ENCODE measurements at regions not wholly inside any gene's neighbourhood (a gene's known extent, or its start where the extent isn't known, plus 50 kb on each side); places are given as distances from the start of the nearest gene placed in this dataset.

- no peak overlapping the region for H3K14ac ChIP-seq (ENCODE audit: insufficient read length)
- no peaks in the 10 kb centered on the region for H3K4me1 ChIP-seq (replicated peaks in 1 of 4; ENCODE audit: control insufficient read depth in 3 of 4, insufficient read depth in 4 of 4, low read length in 3 of 4)
- TF ChIP-seq SRF (IDR thresholded peaks at IDR 0.05; ENCODE audit: low read depth, low read length), result no peak
- TF ChIP-seq SAP30 (IDR thresholded peaks at IDR 0.05; ENCODE audit: insufficient read depth, insufficient replicate concordance, low read length), result no peak
- TF ChIP-seq CBX8 (IDR thresholded peaks at IDR 0.05; ENCODE audit: borderline replicate concordance, low read depth, low read length), result no peak
- no peak for TF ChIP-seq TCF12 (IDR thresholded peaks at IDR 0.05; ENCODE audit: low read depth, low read length)
- no peak for TF ChIP-seq TAF1 (IDR thresholded peaks at IDR 0.05; ENCODE audit: low read depth, low read length)
- TF ChIP-seq BRCA1 (IDR thresholded peaks at IDR 0.05; ENCODE audit: low read depth, low read length), result no peak
- no peak for TF ChIP-seq KDM4A (IDR thresholded peaks at IDR 0.05; ENCODE audit: low read depth, low read length, severe bottlenecking)
- TF ChIP-seq KDM1A (IDR thresholded peaks at IDR 0.05; ENCODE audit: borderline replicate concordance, low read length), result no peak
- TF ChIP-seq POLR2AphosphoS5 (IDR thresholded peaks at IDR 0.05; ENCODE audit: low read depth, low read length), result no peak
- TF ChIP-seq, protein P1, sequence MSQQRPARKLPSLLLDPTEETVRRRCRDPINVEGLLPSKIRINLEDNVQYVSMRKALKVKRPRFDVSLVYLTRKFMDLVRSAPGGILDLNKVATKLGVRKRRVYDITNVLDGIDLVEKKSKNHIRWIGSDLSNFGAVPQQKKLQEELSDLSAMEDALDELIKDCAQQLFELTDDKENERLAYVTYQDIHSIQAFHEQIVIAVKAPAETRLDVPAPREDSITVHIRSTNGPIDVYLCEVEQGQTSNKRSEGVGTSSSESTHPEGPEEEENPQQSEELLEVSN (IDR thresholded peaks at IDR 0.05), result no peak
- TF ChIP-seq CTBP2 (IDR thresholded peaks at IDR 0.05; ENCODE audit: borderline replicate concordance, insufficient read depth, insufficient read length, low read length), result no peak
- no peak for TF ChIP-seq BCL11A (IDR thresholded peaks at IDR 0.05; ENCODE audit: low read depth in 2 of 2, low read length in 2 of 2)
- TF ChIP-seq NRF1 (IDR thresholded peaks at IDR 0.05; ENCODE audit: low read depth, low read length), result no peak
- TF ChIP-seq TAF7 (optimal IDR thresholded peaks at IDR 0.05; ENCODE audit: borderline replicate concordance, low read depth, low read length), result no peak
Observed at GRCh38 chr2:10995366-10995970, 83.7 kb downstream of the KCNF1 start.

More at GRCh38 chr2:10995366-10995970, 83.7 kb downstream of the KCNF1 start:
- CTCF ChIA-PET (ENCODE audit: partially characterized antibody), result interaction anchor here (1.0 to 1.6 kb wide), 2 partner anchors 86 to 163 kb away, joined by 3 read pairs; no protein-coding TSS in a partner anchor
- H4K20me1 ChIP-seq (replicated peaks in 1 of 2; ENCODE audit: control insufficient read depth in 1 of 2, insufficient read depth in 2 of 2, low read length in 2 of 2), result no peaks in the 10 kb centered on the region
- no peak overlapping the region for H3K56ac ChIP-seq (replicated peaks; ENCODE audit: insufficient read length, low read depth, low read length)
- no peak overlapping the region for H2BK12ac ChIP-seq (ENCODE audit: low read depth, low read length)
- POLR2A ChIA-PET (ENCODE audit: partially characterized antibody), result no interaction called here
- H2BK120ac ChIP-seq (replicated peaks; ENCODE audit: low read depth, low read length), result no peak overlapping the region
- H4K5ac ChIP-seq (ENCODE audit: insufficient read length, low read depth, low read length), result no peak overlapping the region
- H3K23ac ChIP-seq (ENCODE audit: insufficient read length), result no peak overlapping the region
- H3K4me2 ChIP-seq (ENCODE audit: insufficient read depth in 1 of 2, low read depth in 2 of 2, low read length in 2 of 2), result no peak overlapping the region
- FAIRE-seq (no peak), DNase-seq (ENCODE audit: low read depth in 1 of 2, low spot score in 2 of 2) (no peak)
- H3K27ac ChIP-seq (ENCODE audit: low read depth, low read length), result no peak overlapping the region
- H3K27me3 ChIP-seq (replicated peaks in 1 of 4; ENCODE audit: control insufficient read depth in 3 of 4, extremely low read depth in 1 of 4, insufficient read depth in 3 of 4, low read length in 3 of 4), result no peaks in the 10 kb centered on the region
- H3K4me3 ChIP-seq (ENCODE audit: extremely low read depth in 1 of 4, insufficient read depth in 2 of 4, low read depth in 3 of 4, low read length in 4 of 4), result no peak overlapping the region
- 87% methylated on average over 13 of the region's 13 CpGs; no CpG with 5 or more reads in 1 of the 2 experiments for whole genome bisulfite sequencing, 2 experiments (ENCODE audit: extremely low coverage in 1 of 2, insufficient coverage in 1 of 2, insufficient read length in 1 of 2, insufficient replicate concordance in 2 of 2, low coverage in 1 of 2, low lambda C conversion rate in 2 of 2, missing lambda C conversion rate in 1 of 2)
- no peaks in the 10 kb centered on the region for H3K79me2 ChIP-seq (ENCODE audit: control insufficient read depth in 1 of 2, insufficient read depth in 2 of 2, low read length in 2 of 2)
- H3K18ac ChIP-seq (ENCODE audit: extremely low read depth, low read length), result no peak overlapping the region
- no peaks in the 10 kb centered on the region for H3K23me2 ChIP-seq (ENCODE audit: low read depth, low read length)
- H2AK5ac ChIP-seq (ENCODE audit: low read depth, low read length), result no peak overlapping the region
- H2BK5ac ChIP-seq (ENCODE audit: low read depth, low read length), result no peak overlapping the region
- no peak overlapping the region for H4K91ac ChIP-seq (replicated peaks; ENCODE audit: insufficient read length, low read length)
- H3K9ac ChIP-seq (replicated peaks in 1 of 4; ENCODE audit: extremely low read depth in 1 of 4, low read depth in 3 of 4, low read length in 3 of 4), result no peak overlapping the region
- no peaks in the 10 kb centered on the region for H3K79me1 ChIP-seq (ENCODE audit: low read depth, low read length)
- no peaks in the 10 kb centered on the region for H3K36me3 ChIP-seq (ENCODE audit: control insufficient read depth in 2 of 4, insufficient read depth in 4 of 4, low read length in 3 of 4)
- no peak overlapping the region for H2AFZ ChIP-seq (ENCODE audit: low read length)
- no peak overlapping the region for H2BK15ac ChIP-seq (ENCODE audit: low read length)
- no peak overlapping the region for H2BK20ac ChIP-seq (ENCODE audit: low read length)
- no peak overlapping the region for H3K4ac ChIP-seq (replicated peaks; ENCODE audit: insufficient read length, low read depth, low read length)
- no peaks in the 10 kb centered on the region for H3K9me3 ChIP-seq (ENCODE audit: insufficient read depth in 2 of 2, low read depth in 1 of 2, low read length in 1 of 2)
- H4K8ac ChIP-seq (ENCODE audit: extremely low read depth, insufficient read depth, low read length), result no peak overlapping the region

Data from H1 (cell line).